ENCODE measurements at regions not wholly inside any gene's neighbourhood (a gene's known extent, or its start where the extent isn't known, plus 50 kb on each side); places are given as distances from the start of the nearest gene placed in this dataset.

DNA sequence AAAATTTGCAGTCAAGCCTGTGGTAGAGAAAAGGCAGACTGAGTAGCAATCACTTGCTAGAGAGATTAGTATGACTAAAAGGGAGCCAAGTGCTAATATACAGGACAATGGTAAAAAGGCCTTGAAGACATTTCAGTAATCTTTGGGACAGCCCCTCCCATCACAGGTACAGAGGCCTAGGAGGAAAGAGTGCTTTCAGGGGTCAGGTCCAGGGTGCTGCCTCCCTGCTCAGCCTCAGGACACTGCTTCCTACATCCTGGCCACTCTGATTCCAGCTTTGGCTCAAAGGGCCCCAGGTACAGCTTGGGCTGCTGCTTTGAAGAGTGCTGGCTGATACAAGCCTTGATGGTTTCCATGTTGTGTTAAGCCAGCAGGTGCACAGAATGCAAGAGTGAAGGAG lies 543.5 kb downstream of the MMUT start:
- ATAC-seq = no peak

GRCh38 chr6:48917233-48917632 lies 545.8 kb downstream of the MMUT start:
- Histone ChIP-seq H3K27me3 (ENCODE audit: insufficient read depth in 3 of 3, low read length in 2 of 3) (no peaks in the 10 kb centered on the region), H3K27ac (no peak overlapping the region), H3K9me3 (no peaks in the 10 kb centered on the region), H3K4me3 (no peak overlapping the region), H3K36me3 (ENCODE audit: insufficient read depth in 1 of 2, low read depth in 1 of 2) (no peaks in the 10 kb centered on the region), H3K4me1 (no peaks in the 10 kb centered on the region)
- TF ChIP-seq, protein P1, sequence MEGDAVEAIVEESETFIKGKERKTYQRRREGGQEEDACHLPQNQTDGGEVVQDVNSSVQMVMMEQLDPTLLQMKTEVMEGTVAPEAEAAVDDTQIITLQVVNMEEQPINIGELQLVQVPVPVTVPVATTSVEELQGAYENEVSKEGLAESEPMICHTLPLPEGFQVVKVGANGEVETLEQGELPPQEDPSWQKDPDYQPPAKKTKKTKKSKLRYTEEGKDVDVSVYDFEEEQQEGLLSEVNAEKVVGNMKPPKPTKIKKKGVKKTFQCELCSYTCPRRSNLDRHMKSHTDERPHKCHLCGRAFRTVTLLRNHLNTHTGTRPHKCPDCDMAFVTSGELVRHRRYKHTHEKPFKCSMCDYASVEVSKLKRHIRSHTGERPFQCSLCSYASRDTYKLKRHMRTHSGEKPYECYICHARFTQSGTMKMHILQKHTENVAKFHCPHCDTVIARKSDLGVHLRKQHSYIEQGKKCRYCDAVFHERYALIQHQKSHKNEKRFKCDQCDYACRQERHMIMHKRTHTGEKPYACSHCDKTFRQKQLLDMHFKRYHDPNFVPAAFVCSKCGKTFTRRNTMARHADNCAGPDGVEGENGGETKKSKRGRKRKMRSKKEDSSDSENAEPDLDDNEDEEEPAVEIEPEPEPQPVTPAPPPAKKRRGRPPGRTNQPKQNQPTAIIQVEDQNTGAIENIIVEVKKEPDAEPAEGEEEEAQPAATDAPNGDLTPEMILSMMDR (IDR thresholded peaks at IDR 0.05) = no peak
- intact Hi-C loops (cut with DNase I) = no loop called here
- DNase-seq (no peak), ATAC-seq (no peak)
- WGBS, 3 donors = 42 to 44% (median 42%) methylated on average over 2 of the region's 2 CpGs

More for the DNA sequence above, 543.5 kb downstream of the MMUT start:
- Histone ChIP-seq H3K4me1 (no peaks in the 10 kb centered on the region), H3K9me3 (peaks cover 9% of the 10 kb centered on the region), H3K4me3 (no peak overlapping the region), H3K36me3 (ENCODE audit: insufficient read depth in 1 of 2, low read depth in 1 of 2) (no peaks in the 10 kb centered on the region), H3K27ac (no peak overlapping the region), H3K27me3 (ENCODE audit: insufficient read depth in 3 of 3, low read length in 2 of 3) (no peaks in the 10 kb centered on the region)
- intact Hi-C loops (cut with DNase I) = no loop called here
- TF ChIP-seq, protein P1 (IDR thresholded peaks at IDR 0.05) = no peak
- no peak for DNase-seq

- Histone ChIP-seq H3K27ac (no peak overlapping the region), H3K4me3 (no peak overlapping the region), H3K36me3 (ENCODE audit: insufficient read depth in 1 of 2, low read depth in 1 of 2) (no peaks in the 10 kb centered on the region), H3K9me3 (no peaks in the 10 kb centered on the region), H3K27me3 (ENCODE audit: insufficient read depth in 3 of 3, low read length in 2 of 3) (no peaks in the 10 kb centered on the region), H3K4me1 (no peaks in the 10 kb centered on the region)
- intact Hi-C loops (cut with DNase I) = no loop called here
- DNase-seq (no peak), ATAC-seq (no peak)
- TF ChIP-seq, protein P1 (IDR thresholded peaks at IDR 0.05) = no peak
These were observed 546.4 kb downstream of the MMUT start for GRCh38 chr6:48916607-48917006.

DNA sequence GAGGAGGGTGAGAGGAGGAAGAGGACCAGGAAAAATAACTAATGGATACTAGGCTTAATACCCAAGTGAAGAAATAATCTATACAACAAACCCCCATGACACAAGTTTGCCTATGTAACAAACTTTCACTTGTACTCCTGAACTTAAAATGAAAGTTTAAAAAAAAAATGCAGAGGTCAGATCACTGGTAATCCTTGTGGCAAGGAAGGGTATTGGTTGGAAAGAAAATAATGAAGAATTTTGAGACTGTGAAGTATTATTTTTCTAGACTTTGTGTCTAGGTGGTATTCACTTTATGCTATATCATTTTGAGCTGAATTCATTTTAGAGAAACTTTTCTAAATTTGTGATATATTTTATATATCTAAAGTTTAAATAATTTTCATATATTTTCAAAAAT lies 547.5 kb downstream of the MMUT start:
- no peak for ATAC-seq
- no peak overlapping the region for H3K4me3 ChIP-seq

GRCh38 chr6:48912503-48912902 lies 550.5 kb downstream of the MMUT start:
- DNase-seq (no peak), ATAC-seq (no peak)
- H3K4me3 ChIP-seq = no peak overlapping the region
- H3K27me3 ChIP-seq (ENCODE audit: insufficient read depth in 3 of 3, low read length in 2 of 3) = no peaks in the 10 kb centered on the region
- no peaks in the 10 kb centered on the region for H3K9me3 ChIP-seq
- no peak overlapping the region for H3K27ac ChIP-seq
- no peaks in the 10 kb centered on the region for H3K4me1 ChIP-seq
- TF ChIP-seq, protein P1 (IDR thresholded peaks at IDR 0.05) = no peak
- no peaks in the 10 kb centered on the region for H3K36me3 ChIP-seq (ENCODE audit: insufficient read depth in 1 of 2, low read depth in 1 of 2)
- WGBS, 3 donors = 83 to 85% (median 85%) methylated on average over 2 of the region's 2 CpGs
- intact Hi-C loops (cut with DNase I) = no loop called here

More for the DNA sequence above, 547.5 kb downstream of the MMUT start:
- no peaks in the 10 kb centered on the region for H3K36me3 ChIP-seq (ENCODE audit: insufficient read depth in 1 of 2, low read depth in 1 of 2)
- no peaks in the 10 kb centered on the region for H3K9me3 ChIP-seq
- TF ChIP-seq, protein P1 (IDR thresholded peaks at IDR 0.05) = no peak
- no peaks in the 10 kb centered on the region for H3K27me3 ChIP-seq (ENCODE audit: insufficient read depth in 3 of 3, low read length in 2 of 3)
- intact Hi-C loops (cut with DNase I) = no loop called here
- DNase-seq = no peak
- no peaks in the 10 kb centered on the region for H3K4me1 ChIP-seq
- no peak overlapping the region for H3K27ac ChIP-seq

All from psoas muscle (tissue), 7 donors.